HepG2 (cell line): ENCODE measurements at regions not wholly inside any gene's neighbourhood (a gene's known extent, or its start where the extent isn't known, plus 50 kb on each side); places are given as distances from the start of the nearest gene placed in this dataset.

ENCODE experiments used
- ATAC-seq: fragments of 200-7000 bp; cut with Tn5 transposase; 3 replicates; pipeline ENCODE4 v1.9.1; 2020; ENCODE audit warnings: mild to moderate bottlenecking, moderate library complexity
- BruUV-seq: library from RNA; stranded (reverse); fragments of 400-500 nt; replicated peaks from 2 replicates; lab custom pipeline; 2021; lab: Mats Ljungman, UMichigan
- CTCF ChIA-PET: fragments of 300-600 bp; formaldehyde crosslinking; extraction: SDS; loops from one replicate; lab custom pipeline; 2021; ENCODE audit warnings: low total read pairs, inconsistent platforms, low intra/inter-chr PET ratio; lab: Yijun Ruan, JAX
- POLR2A ChIA-PET: fragments of 350-600 bp; sonication (Branson Sonifier 250); formaldehyde crosslinking; loops from one replicate; lab custom pipeline; 2020; ENCODE audit warnings: antibody characterized with exemption, inconsistent platforms; lab: Yijun Ruan, JAX
- DNase-seq: peaks from one replicate; pipeline ENCODE4 v3.0.0-alpha.2; 2015; ENCODE audit warnings: low spot score
- FAIRE-seq: peaks from 3 replicates; lab custom pipeline; 2011; peaks lifted over from hg19 to GRCh38; lab: Jason Lieb, UNC
- H2AFZ ChIP-seq: one replicate; pipeline ENCODE4 v1.6.1; 2011; ENCODE audit warnings: low read length, inconsistent platforms
- H3K27ac ChIP-seq: fragments of 300-600 bp; 3 replicates; pipeline ENCODE4 v1.8.0; 2011; ENCODE audit warnings: mixed run types, mild to moderate bottlenecking, mixed read lengths, low read length, inconsistent platforms; ENCODE audit not compliant: insufficient read depth; ENCODE audit errors: extremely low read length
- H3K27me3 ChIP-seq, 2 experiments: fragments of 200-600 bp in 1 of 2; 2 replicates in 1 of 2; 3 replicates in 1 of 2; pipeline versions ENCODE4 v1.6.0 to v1.8.0; 2011; ENCODE audit warnings: low read length in 2 of 2, mild to moderate bottlenecking in 2 of 2, moderate library complexity in 2 of 2, inconsistent platforms in 1 of 2; ENCODE audit not compliant: insufficient read depth in 2 of 2, control insufficient read depth in 1 of 2
- H3K36me3 ChIP-seq, 2 experiments: fragments of 200-600 bp in 1 of 2; replicated peaks in 1 of 2; 2 replicates in 1 of 2; 3 replicates in 1 of 2; pipeline versions ENCODE4 v1.5.1 to v1.8.0; 2011; ENCODE audit warnings: low read length in 2 of 2, inconsistent platforms in 1 of 2; ENCODE audit not compliant: insufficient read depth in 2 of 2, control insufficient read depth in 1 of 2
- H3K4me1 ChIP-seq: 2 replicates; pipeline ENCODE4 v1.5.1; 2012; ENCODE audit warnings: low read length, inconsistent platforms; ENCODE audit not compliant: insufficient read depth
- H3K4me2 ChIP-seq: 2 replicates; pipeline ENCODE4 v1.6.0; 2011; ENCODE audit warnings: low read depth, low read length, inconsistent platforms
- H3K4me3 ChIP-seq, 3 experiments: fragments of 200-600 bp in 1 of 3; sonication (generic), shearing (Covaris generic) in 1 of 3; replicated peaks in 1 of 3; 2 replicates each; pipeline ENCODE4 v1.5.1; 2011 to 2016; ENCODE audit warnings: low read length in 3 of 3, inconsistent platforms in 2 of 3, low read depth in 2 of 3, mild to moderate bottlenecking in 2 of 3, control low read depth in 1 of 3, mixed read lengths in 1 of 3; ENCODE audit not compliant: insufficient read depth in 1 of 3
- H3K79me2 ChIP-seq: one replicate; pipeline ENCODE4 v1.6.1; 2011; ENCODE audit warnings: low read length, inconsistent platforms; ENCODE audit not compliant: insufficient read depth
- H3K9ac ChIP-seq: 2 replicates; pipeline ENCODE4 v1.6.0; 2011; ENCODE audit warnings: mild to moderate bottlenecking, low read depth, low read length, inconsistent platforms; ENCODE audit not compliant: insufficient read depth
- H3K9me3 ChIP-seq: 2 replicates; pipeline ENCODE4 v1.5.1; 2012; ENCODE audit warnings: mild to moderate bottlenecking, low read length
- H4K20me1 ChIP-seq: 2 replicates; pipeline ENCODE4 v1.6.0; 2011; ENCODE audit warnings: inconsistent platforms, mild to moderate bottlenecking, low read length, moderate library complexity; ENCODE audit not compliant: insufficient read depth
- CERS6 ChIP-seq: sonication (generic); formaldehyde crosslinking; IDR thresholded peaks from 2 replicates; pipeline ENCODE4 v1.5.0; 2020; ENCODE audit warnings: missing genetic modification reagents
- DZIP1 ChIP-seq: sonication (generic); formaldehyde crosslinking; IDR thresholded peaks from 2 replicates; pipeline ENCODE4 v1.5.0; 2020; ENCODE audit warnings: mild to moderate bottlenecking, missing genetic modification reagents
- HNF1A ChIP-seq, 2 experiments: sonication (generic) in 1 of 2; formaldehyde crosslinking in 1 of 2; IDR thresholded peaks; 2 replicates each; pipeline versions ENCODE4 v1.4.0 to v1.6.1; 2016 to 2020; ENCODE audit warnings: borderline replicate concordance in 1 of 2, low read depth in 1 of 2, mild to moderate bottlenecking in 1 of 2, missing genetic modification reagents in 1 of 2
- IRF2 ChIP-seq: IDR thresholded peaks from 2 replicates; pipeline ENCODE4 v1.6.1; 2018; ENCODE audit warnings: missing genetic modification reagents, missing compliant biosample characterization
- JUND ChIP-seq: sonication (generic); formaldehyde crosslinking; IDR thresholded peaks from 2 replicates; pipeline ENCODE4 v1.8.0; 2022; ENCODE audit warnings: mild to moderate bottlenecking, missing genetic modification reagents
- KLF12 ChIP-seq: sonication (generic); formaldehyde crosslinking; IDR thresholded peaks from 2 replicates; pipeline ENCODE4 v1.4.0; 2020; ENCODE audit warnings: missing genetic modification reagents, borderline replicate concordance
- NR2F2 ChIP-seq: IDR thresholded peaks from 2 replicates; pipeline ENCODE4 v1.6.1; 2012; ENCODE audit warnings: low read depth, inconsistent platforms, borderline replicate concordance
- SETDB1 ChIP-seq: sonication (generic); formaldehyde crosslinking; IDR thresholded peaks from 2 replicates; pipeline ENCODE4 v1.5.1; 2020; ENCODE audit warnings: missing genetic modification reagents, mild to moderate bottlenecking, borderline replicate concordance
- SSRP1 ChIP-seq: IDR thresholded peaks from 2 replicates; pipeline ENCODE4 v1.6.1; 2016; ENCODE audit warnings: control low read depth
- ZFY ChIP-seq: sonication (generic); formaldehyde crosslinking; IDR thresholded peaks from 2 replicates; pipeline ENCODE4 v1.4.0; 2020; ENCODE audit warnings: missing genetic modification reagents
- ZNF225 ChIP-seq: sonication (generic); formaldehyde crosslinking; IDR thresholded peaks from 2 replicates; pipeline ENCODE4 v1.4.0; 2020; ENCODE audit warnings: mild to moderate bottlenecking, missing genetic modification reagents
- ZNF614 ChIP-seq: IDR thresholded peaks from 2 replicates; pipeline ENCODE4 v1.6.1; 2018; ENCODE audit warnings: missing biosample characterization, missing genetic modification reagents, inconsistent platforms, borderline replicate concordance
- ZNF616 ChIP-seq: sonication (generic); formaldehyde crosslinking; IDR thresholded peaks from 2 replicates; pipeline ENCODE4 v1.5.0; 2020; ENCODE audit warnings: low read depth, mild to moderate bottlenecking, missing genetic modification reagents
- WGBS: methylation state at CpG from one replicate; pipeline ENCODE4 v1.1.6; 2017; ENCODE audit warnings: low lambda C conversion rate; 5-methylcytosine and 5-hydroxymethylcytosine counted together
- in situ Hi-C: cut with HindIII; loops from 2 replicates; pipeline ENCODE4 v1.10.0; 2017; ENCODE audit warnings: low pct_unique_long_range_greater_than_20kb; ENCODE audit not compliant: extremely low pct_ligation_motif_present
- intact Hi-C: fragments of 100-400 bp; cut with micrococcal nuclease; formaldehyde crosslinking; loops from one replicate; pipeline ENCODE4 v1.10.0; 2022; ENCODE audit not compliant: unreplicated experiment

- Histone ChIP-seq H3K4me2 (no peak overlapping the region), H3K36me3 (no peaks in the 10 kb centered on the region), H3K4me1 (no peaks in the 10 kb centered on the region), H2AFZ (no peak overlapping the region), H3K27me3 (no peaks in the 10 kb centered on the region), H3K4me3 (no peak overlapping the region), H3K27ac (no peak overlapping the region), H3K9me3 (no peaks in the 10 kb centered on the region), H3K79me2 (no peaks in the 10 kb centered on the region), H4K20me1 (no peaks in the 10 kb centered on the region), H3K9ac (no peak overlapping the region)
- POLR2A ChIA-PET = no interaction called here
- TF ChIP-seq SSRP1 (no peak), JUND (CRISPR knock-in tag) (no peak), DZIP1 (CRISPR knock-in tag) (no peak), KLF12 (no peak), IRF2 (no peak), ZNF225 (CRISPR knock-in tag) (no peak), SETDB1 (CRISPR knock-in tag) (no peak)
- in situ Hi-C loops (no loop called here), intact Hi-C loops (no loop called here)
- BruUV-seq = no TSS peak
- DNase-seq = no peak
- WGBS = 36% methylated on average over 7 of the region's 7 CpGs
- no peak for ATAC-seq
- FAIRE-seq = no peak
- CTCF ChIA-PET = no interaction called here
Measured at GRCh38 chr12:98067795-98068194, 447.6 kb upstream of the TMPO start.

- H3K27me3 ChIP-seq = no peaks in the 10 kb centered on the region
- no peaks in the 10 kb centered on the region for H3K9me3 ChIP-seq
- DNase-seq = no peak
- WGBS = 5% methylated on average over 2 of the region's 3 CpGs
- H4K20me1 ChIP-seq = no peaks in the 10 kb centered on the region
- H3K36me3 ChIP-seq = no peaks in the 10 kb centered on the region
- no peak overlapping the region for H2AFZ ChIP-seq
- H3K79me2 ChIP-seq = no peaks in the 10 kb centered on the region
- no peak for ATAC-seq
- H3K27ac ChIP-seq = no peak overlapping the region
- no peak overlapping the region for H3K9ac ChIP-seq
- no TSS peak for BruUV-seq
- intact Hi-C loops = no loop called here
- peaks cover 6% of the 10 kb centered on the region for H3K4me1 ChIP-seq
- H3K4me3 ChIP-seq = no peak overlapping the region
- FAIRE-seq = no peak
- CTCF ChIA-PET = no interaction called here
- POLR2A ChIA-PET = no interaction called here
- in situ Hi-C loops = no loop called here
- H3K4me2 ChIP-seq = no peak overlapping the region
- TF ChIP-seq ZFY (CRISPR knock-in tag) = no peak
- TF ChIP-seq CERS6 = no peak
- TF ChIP-seq HNF1A (IDR thresholded peaks at IDR 0.05; ENCODE audit: low read depth) = no peak
- no peak for TF ChIP-seq HNF1A (CRISPR knock-in tag; IDR thresholded peaks at IDR 0.05; ENCODE audit: borderline replicate concordance)
- no peak for TF ChIP-seq ZNF616
- no peak for TF ChIP-seq NR2F2
- TF ChIP-seq ZNF614 (CRISPR knock-in tag) = no peak
Measured at GRCh38 chr12:98073610-98074009, 441.8 kb upstream of the TMPO start.
